ENCODE measurements at regions not wholly inside any gene's neighbourhood (a gene's known extent, or its start where the extent isn't known, plus 50 kb on each side); places are given as distances from the start of the nearest gene placed in this dataset.

DNA sequence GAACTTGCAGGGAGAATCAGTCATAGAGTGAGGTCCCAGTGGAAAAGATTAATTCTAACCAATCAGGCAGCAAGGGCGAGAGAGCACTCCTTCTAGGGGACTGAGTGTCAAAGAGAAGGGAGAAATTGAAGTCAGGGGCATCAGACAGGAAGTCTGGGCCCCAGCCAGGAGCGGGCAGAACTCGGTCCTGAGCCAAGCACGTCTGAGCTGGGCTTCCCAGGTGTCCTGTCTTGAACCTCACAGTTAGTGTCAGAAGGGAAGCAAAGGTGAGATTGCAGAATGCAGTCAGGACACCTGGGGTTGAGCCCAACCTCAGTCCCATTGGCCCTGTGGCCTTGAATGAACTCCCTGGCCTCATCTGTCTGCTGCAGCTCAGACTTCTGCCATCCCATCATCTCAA is 220.9 kb downstream of the SMAD2 start:
- Histone ChIP-seq H3K4me2 (no peak overlapping the region), H3K4me1 (ENCODE audit: insufficient read depth) (no peaks in the 10 kb centered on the region), H2AFZ (no peak overlapping the region), H3K36me3 (replicated peaks; ENCODE audit: insufficient read depth, low read depth) (no peaks in the 10 kb centered on the region), H3K4me3 (no peak overlapping the region), H4K20me1 (ENCODE audit: insufficient read depth, poor library complexity, severe bottlenecking) (no peaks in the 10 kb centered on the region), H3K9me2 (replicated peaks; ENCODE audit: insufficient read depth) (no peaks in the 10 kb centered on the region), H3K9me3 (ENCODE audit: low read depth) (no peaks in the 10 kb centered on the region), H3K27ac (no peak overlapping the region), H3K27me3 (no peaks in the 10 kb centered on the region), H3K79me2 (no peaks in the 10 kb centered on the region)
- TF ChIP-seq, protein P1, sequence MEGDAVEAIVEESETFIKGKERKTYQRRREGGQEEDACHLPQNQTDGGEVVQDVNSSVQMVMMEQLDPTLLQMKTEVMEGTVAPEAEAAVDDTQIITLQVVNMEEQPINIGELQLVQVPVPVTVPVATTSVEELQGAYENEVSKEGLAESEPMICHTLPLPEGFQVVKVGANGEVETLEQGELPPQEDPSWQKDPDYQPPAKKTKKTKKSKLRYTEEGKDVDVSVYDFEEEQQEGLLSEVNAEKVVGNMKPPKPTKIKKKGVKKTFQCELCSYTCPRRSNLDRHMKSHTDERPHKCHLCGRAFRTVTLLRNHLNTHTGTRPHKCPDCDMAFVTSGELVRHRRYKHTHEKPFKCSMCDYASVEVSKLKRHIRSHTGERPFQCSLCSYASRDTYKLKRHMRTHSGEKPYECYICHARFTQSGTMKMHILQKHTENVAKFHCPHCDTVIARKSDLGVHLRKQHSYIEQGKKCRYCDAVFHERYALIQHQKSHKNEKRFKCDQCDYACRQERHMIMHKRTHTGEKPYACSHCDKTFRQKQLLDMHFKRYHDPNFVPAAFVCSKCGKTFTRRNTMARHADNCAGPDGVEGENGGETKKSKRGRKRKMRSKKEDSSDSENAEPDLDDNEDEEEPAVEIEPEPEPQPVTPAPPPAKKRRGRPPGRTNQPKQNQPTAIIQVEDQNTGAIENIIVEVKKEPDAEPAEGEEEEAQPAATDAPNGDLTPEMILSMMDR (IDR thresholded peaks at IDR 0.05; ENCODE audit: poor library complexity) = no peak
- no peak for TF ChIP-seq EZH2phosphoT487 (IDR thresholded peaks at IDR 0.05; ENCODE audit: low read depth, severe bottlenecking, unreplicated experiment)
- TF ChIP-seq EZH2 (IDR thresholded peaks at IDR 0.05; ENCODE audit: borderline replicate concordance) = no peak
- 63% methylated on average over 4 of the region's 4 CpGs for WGBS (ENCODE audit: low lambda C conversion rate, missing lambda C conversion rate)
- DNase-seq (ENCODE audit: low spot score) = no peak

DNA sequence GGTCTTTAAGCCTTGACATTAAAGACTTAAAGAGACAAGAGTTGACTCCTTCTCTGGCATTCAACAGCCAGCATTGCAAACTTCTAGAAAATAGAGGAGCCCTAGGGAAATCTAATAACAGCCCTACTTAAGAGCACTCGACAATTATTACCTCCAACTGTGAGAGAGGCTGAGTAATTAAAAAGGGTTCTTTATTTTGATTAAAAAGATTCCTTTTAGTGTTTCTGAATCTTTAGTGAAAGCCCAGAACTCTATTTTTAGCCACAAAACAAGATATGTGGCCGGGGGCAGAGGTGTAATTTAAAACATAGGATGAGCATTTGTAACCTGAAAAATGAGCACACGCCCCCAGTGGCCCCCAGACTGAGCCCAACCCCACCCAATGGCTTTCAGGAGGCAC is 222.3 kb downstream of the SMAD2 start:
- no peaks in the 10 kb centered on the region for H3K9me2 ChIP-seq (replicated peaks; ENCODE audit: insufficient read depth)
- no peak overlapping the region for H3K27ac ChIP-seq
- TF ChIP-seq, protein P1 (IDR thresholded peaks at IDR 0.05; ENCODE audit: poor library complexity) = no peak
- TF ChIP-seq EZH2 (IDR thresholded peaks at IDR 0.05; ENCODE audit: borderline replicate concordance) (no peak), EZH2phosphoT487 (IDR thresholded peaks at IDR 0.05; ENCODE audit: low read depth, severe bottlenecking, unreplicated experiment) (no peak)
- H3K9me3 ChIP-seq (ENCODE audit: low read depth) = no peaks in the 10 kb centered on the region
- no peak for DNase-seq (ENCODE audit: low spot score)
- no peak overlapping the region for H3K4me2 ChIP-seq
- H3K79me2 ChIP-seq = no peaks in the 10 kb centered on the region
- no peak overlapping the region for H3K4me3 ChIP-seq
- H2AFZ ChIP-seq = no peak overlapping the region
- H3K36me3 ChIP-seq (replicated peaks; ENCODE audit: insufficient read depth, low read depth) = no peaks in the 10 kb centered on the region
- H4K20me1 ChIP-seq (ENCODE audit: insufficient read depth, poor library complexity, severe bottlenecking) = no peaks in the 10 kb centered on the region
- no peaks in the 10 kb centered on the region for H3K27me3 ChIP-seq
- 77% methylated on average over 3 of the region's 3 CpGs for WGBS (ENCODE audit: low lambda C conversion rate, missing lambda C conversion rate)
- H3K4me1 ChIP-seq (ENCODE audit: insufficient read depth) = no peaks in the 10 kb centered on the region

- Histone ChIP-seq H3K9me3 (ENCODE audit: low read depth) (no peaks in the 10 kb centered on the region), H3K27me3 (no peaks in the 10 kb centered on the region), H3K4me2 (no peak overlapping the region), H3K9me2 (replicated peaks; ENCODE audit: insufficient read depth) (no peaks in the 10 kb centered on the region), H3K27ac (no peak overlapping the region), H2AFZ (no peak overlapping the region), H3K36me3 (replicated peaks; ENCODE audit: insufficient read depth, low read depth) (no peaks in the 10 kb centered on the region), H3K4me1 (ENCODE audit: insufficient read depth) (no peaks in the 10 kb centered on the region), H3K79me2 (no peaks in the 10 kb centered on the region), H4K20me1 (ENCODE audit: insufficient read depth, poor library complexity, severe bottlenecking) (no peaks in the 10 kb centered on the region), H3K4me3 (no peak overlapping the region)
- TF ChIP-seq EZH2 (IDR thresholded peaks at IDR 0.05; ENCODE audit: borderline replicate concordance) = no peak
- no peak for DNase-seq (ENCODE audit: low spot score)
- 79% methylated on average over 6 of the region's 6 CpGs for WGBS (ENCODE audit: low lambda C conversion rate, missing lambda C conversion rate)
Measured at GRCh38 chr18:47701134-47701533, 229.3 kb downstream of the SMAD2 start.

GRCh38 chr18:47696870-47697269 is 233.6 kb downstream of the SMAD2 start:
- Histone ChIP-seq H3K27ac (no peak overlapping the region), H3K27me3 (peaks cover 8% of the 10 kb centered on the region), H3K4me2 (no peak overlapping the region), H3K4me1 (ENCODE audit: insufficient read depth) (no peaks in the 10 kb centered on the region), H3K79me2 (no peaks in the 10 kb centered on the region), H3K9me2 (replicated peaks; ENCODE audit: insufficient read depth) (no peaks in the 10 kb centered on the region), H4K20me1 (ENCODE audit: insufficient read depth, poor library complexity, severe bottlenecking) (no peaks in the 10 kb centered on the region), H3K4me3 (no peak overlapping the region), H3K9me3 (ENCODE audit: low read depth) (no peaks in the 10 kb centered on the region), H2AFZ (no peak overlapping the region), H3K36me3 (replicated peaks; ENCODE audit: insufficient read depth, low read depth) (no peaks in the 10 kb centered on the region)
- no peak for DNase-seq (ENCODE audit: low spot score)
- no peak for TF ChIP-seq EZH2 (IDR thresholded peaks at IDR 0.05; ENCODE audit: borderline replicate concordance)
- TF ChIP-seq, protein P1 (IDR thresholded peaks at IDR 0.05; ENCODE audit: poor library complexity) = no peak
- no peak for TF ChIP-seq EZH2phosphoT487 (IDR thresholded peaks at IDR 0.05; ENCODE audit: low read depth, severe bottlenecking, unreplicated experiment)
- no CpG with 5 or more reads among the region's 9 CpGs for WGBS (ENCODE audit: low lambda C conversion rate, missing lambda C conversion rate)

Measured in hepatocyte (in vitro differentiated cells).